Fibroblast of the aortic adventitia (primary cell): ENCODE measurements at regions not wholly inside any gene's neighbourhood (a gene's known extent, or its start where the extent isn't known, plus 50 kb on each side); places are given as distances from the start of the nearest gene placed in this dataset.
A peak's percentile ranks its signal among the peaks of the same experiment; 100 is the strongest.

Experiments used
- DNase-seq: peaks from one replicate; pipeline ENCODE4 v3.0.0-alpha.2; 2010; ENCODE audit warnings: low read depth
- H3K4me3 ChIP-seq: 2 replicates; pipeline ENCODE4 v1.5.1; 2011; ENCODE audit warnings: low read depth, mild to moderate bottlenecking, control low read depth, low read length, moderate library complexity
- TF ChIP-seq, protein P1 (sequence below): IDR thresholded peaks from 2 replicates; pipeline ENCODE4 v1.5.1; 2011; ENCODE audit warnings: mild to moderate bottlenecking, low read length, control low read depth, inconsistent platforms; ENCODE audit not compliant: insufficient read depth

DNA sequence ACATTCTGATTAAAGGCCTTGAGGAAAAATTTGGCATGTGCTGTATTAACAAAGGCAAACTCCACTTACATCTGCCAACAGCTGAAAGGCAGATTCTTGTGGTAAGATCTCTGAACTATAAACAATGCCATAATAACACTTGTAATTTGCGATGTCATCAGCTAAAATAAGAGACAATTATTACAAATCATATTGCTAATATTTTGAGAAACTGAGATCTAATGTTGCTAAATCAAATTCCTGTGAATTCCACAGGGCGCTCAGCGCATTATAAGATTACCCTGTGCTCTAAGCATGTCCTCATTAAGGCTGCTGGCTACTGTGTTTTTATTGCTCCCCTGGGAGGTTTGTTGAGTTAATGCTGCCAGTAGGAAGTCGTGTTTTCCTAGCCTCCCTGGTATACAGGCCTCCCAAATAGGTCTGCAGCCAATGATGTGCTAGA is 244.8 kb downstream of the DACT1 start:
- no peak overlapping the region for H3K4me3 ChIP-seq
- TF ChIP-seq, protein P1, sequence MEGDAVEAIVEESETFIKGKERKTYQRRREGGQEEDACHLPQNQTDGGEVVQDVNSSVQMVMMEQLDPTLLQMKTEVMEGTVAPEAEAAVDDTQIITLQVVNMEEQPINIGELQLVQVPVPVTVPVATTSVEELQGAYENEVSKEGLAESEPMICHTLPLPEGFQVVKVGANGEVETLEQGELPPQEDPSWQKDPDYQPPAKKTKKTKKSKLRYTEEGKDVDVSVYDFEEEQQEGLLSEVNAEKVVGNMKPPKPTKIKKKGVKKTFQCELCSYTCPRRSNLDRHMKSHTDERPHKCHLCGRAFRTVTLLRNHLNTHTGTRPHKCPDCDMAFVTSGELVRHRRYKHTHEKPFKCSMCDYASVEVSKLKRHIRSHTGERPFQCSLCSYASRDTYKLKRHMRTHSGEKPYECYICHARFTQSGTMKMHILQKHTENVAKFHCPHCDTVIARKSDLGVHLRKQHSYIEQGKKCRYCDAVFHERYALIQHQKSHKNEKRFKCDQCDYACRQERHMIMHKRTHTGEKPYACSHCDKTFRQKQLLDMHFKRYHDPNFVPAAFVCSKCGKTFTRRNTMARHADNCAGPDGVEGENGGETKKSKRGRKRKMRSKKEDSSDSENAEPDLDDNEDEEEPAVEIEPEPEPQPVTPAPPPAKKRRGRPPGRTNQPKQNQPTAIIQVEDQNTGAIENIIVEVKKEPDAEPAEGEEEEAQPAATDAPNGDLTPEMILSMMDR, result no peak
- peak; percentile 86 for DNase-seq

DNA sequence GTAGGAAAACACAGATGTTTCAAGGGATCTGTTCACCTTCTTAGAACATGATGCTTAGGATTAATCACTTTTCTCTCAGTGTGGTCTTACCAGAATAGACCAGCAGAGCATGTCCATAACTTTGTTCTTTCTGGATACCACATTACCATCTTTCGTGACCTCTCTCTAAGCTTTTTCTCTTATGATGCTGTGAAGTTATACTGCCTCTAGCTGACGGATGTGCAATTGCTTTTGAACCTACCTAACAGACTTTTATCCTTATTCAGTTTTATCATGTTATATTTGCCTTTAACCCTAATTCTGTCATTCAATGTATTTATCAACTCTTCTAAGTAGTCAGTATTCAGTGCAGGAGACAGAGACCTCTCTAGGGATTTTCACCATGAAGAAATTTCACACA is 246.7 kb downstream of the DACT1 start:
- H3K4me3 ChIP-seq, result no peak overlapping the region
- DNase-seq, result no peak
- TF ChIP-seq, protein P1, result no peak

DNA sequence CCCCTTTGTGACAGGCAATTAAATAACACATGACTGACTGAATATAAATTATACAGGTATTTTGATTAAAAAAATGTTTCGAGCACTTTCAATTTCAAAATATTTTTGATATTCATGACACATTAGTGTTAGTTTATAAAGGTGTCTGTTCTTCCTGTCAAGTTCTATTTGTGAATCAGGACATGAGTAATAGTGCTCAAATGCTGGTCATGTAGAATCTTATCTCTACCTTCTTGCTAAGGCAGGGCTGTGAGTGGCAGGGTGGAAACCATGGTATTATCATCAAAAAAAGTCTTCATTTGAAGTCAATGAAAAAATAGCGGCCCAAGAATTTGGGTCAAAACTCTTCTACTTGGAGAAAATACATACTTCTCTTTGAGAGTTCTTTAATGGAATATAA is 250.2 kb downstream of the DACT1 start:
- TF ChIP-seq, protein P1, result no peak
- no peak overlapping the region for H3K4me3 ChIP-seq
- no peak for DNase-seq

DNA sequence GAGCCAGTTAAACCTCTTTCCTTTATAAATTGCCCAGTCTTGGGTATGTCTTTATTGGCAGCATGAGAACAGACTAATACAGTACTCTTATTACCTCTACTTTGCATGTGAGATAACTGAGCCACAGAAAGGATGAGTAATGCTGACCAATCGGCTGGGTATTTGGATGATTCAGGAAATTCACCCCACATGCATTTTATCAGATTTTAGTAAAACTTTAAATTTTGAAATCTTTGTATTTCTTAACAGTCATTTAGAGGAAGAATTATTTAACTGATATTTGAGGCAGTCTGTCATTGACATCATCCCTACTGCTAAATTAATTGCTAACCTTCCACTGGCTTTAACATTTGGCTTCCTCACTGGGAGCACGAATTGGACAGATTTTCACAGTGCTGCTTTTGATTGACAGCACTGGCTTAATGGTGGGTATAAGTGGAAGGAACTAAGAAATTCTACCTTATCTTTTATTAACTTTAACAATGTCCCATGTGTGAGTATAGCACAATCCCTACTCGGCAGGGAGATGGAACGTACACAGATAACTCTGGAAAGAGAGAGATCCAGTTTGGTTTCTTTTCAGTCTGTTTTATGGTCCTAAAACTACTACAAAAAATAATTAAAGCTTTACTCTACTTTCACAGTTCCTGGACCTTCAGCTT is 261.0 kb downstream of the DACT1 start:
- TF ChIP-seq, protein P1, result no peak
- DNase-seq, result peak; percentile 97
- H3K4me3 ChIP-seq, result no peak overlapping the region

DNA sequence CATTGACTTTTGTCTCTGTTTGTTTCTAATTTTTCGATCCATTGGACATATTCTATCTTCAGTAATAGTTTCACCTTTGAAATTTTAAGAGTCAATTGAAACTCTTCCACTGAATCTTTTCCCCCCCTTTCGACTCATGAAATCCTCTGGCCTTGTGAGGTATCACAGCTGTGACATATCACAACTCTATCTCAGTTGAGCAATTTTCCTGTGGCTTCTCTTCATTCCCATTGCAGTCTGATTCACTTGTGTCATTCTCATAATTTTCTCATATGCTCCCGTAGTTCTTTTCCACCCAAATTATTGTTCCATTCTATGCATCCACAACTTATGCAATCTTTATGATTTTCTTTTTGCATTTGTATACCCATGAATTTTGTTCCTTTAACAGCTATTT is 261.6 kb downstream of the DACT1 start:
- no peak overlapping the region for H3K4me3 ChIP-seq
- peak; percentile 87 for DNase-seq
- TF ChIP-seq, protein P1, result peak; percentile 3

DNA sequence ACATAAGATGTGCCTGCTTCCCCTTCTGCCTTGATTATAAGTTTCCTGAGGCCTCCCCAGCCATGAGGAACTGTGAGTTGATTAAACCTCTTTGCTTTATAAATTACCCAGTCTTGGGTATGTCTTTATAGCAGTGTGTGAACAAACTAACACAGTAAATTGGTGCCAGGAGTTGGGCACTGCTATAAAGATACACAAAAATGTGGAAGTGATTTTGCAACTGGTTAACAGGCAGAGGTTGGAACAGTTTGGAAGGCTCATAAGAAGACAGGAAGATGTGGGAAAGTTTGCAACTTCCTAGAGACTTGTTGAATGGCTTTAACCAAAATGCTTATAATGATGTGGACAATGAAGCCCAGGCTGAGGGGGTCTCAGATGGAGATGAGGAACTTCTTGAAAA is 264.1 kb downstream of the DACT1 start:
- DNase-seq, result no peak
- H3K4me3 ChIP-seq, result no peak overlapping the region
- TF ChIP-seq, protein P1, result no peak

DNA sequence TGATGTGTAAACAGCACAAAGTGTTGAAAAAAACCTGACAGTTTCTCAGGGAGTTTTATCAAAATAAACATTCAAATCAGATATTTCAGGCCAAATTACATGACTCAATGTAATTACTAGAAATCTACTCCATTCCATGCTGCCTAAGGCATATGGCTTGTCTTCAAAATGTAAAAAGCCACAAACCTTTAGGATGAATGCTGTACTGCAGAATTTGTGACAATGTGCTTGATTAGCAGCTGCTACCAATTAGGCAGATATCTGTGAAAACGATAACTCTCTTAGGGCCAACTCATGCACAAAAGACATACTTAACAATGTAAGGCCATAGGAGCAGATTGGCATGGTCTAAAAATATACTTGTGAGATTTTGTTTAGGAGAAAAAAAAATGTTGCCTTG is 267.0 kb downstream of the DACT1 start:
- TF ChIP-seq, protein P1, result no peak
- DNase-seq, result peak; percentile 45
- H3K4me3 ChIP-seq, result no peak overlapping the region
